ENCODE measurements at regions not wholly inside any gene's neighbourhood (a gene's known extent, or its start where the extent isn't known, plus 50 kb on each side); places are given as distances from the start of the nearest gene placed in this dataset.

- no peak for DNase-seq (ENCODE audit: low spot score)
- in situ Hi-C loops (cut with HindIII; ENCODE audit: low sequenced_read_pairs), result no loop called here
Measured at GRCh38 chr2:22810602-22811001, 574.4 kb upstream of the KLHL29 start.

GRCh38 chr2:22812065-22812680 lies 572.8 kb upstream of the KLHL29 start:
- in situ Hi-C loops (cut with HindIII; ENCODE audit: low sequenced_read_pairs), result no loop called here
- no peak for DNase-seq (ENCODE audit: low spot score)

GRCh38 chr2:22817197-22817596 lies 567.8 kb upstream of the KLHL29 start:
- DNase-seq (ENCODE audit: low spot score), result no peak
- in situ Hi-C loops (cut with HindIII; ENCODE audit: low sequenced_read_pairs), result no loop called here

GRCh38 chr2:22821458-22821857 lies 563.5 kb upstream of the KLHL29 start:
- DNase-seq (ENCODE audit: low spot score), result no peak

GRCh38 chr2:22822835-22823234 lies 562.1 kb upstream of the KLHL29 start:
- in situ Hi-C loops (cut with HindIII; ENCODE audit: low sequenced_read_pairs), result no loop called here
- DNase-seq (ENCODE audit: low spot score), result no peak

More at GRCh38 chr2:22821458-22821857, 563.5 kb upstream of the KLHL29 start:
- in situ Hi-C loops (cut with HindIII; ENCODE audit: low sequenced_read_pairs), result no loop called here

- in situ Hi-C loops (cut with HindIII; ENCODE audit: low sequenced_read_pairs), result no loop called here
Measured at GRCh38 chr2:22824618-22825017, 560.4 kb upstream of the KLHL29 start.

GRCh38 chr2:22826703-22827102 lies 558.3 kb upstream of the KLHL29 start:
- DNase-seq (ENCODE audit: low spot score), result peak; percentile 93
- in situ Hi-C loops (cut with HindIII; ENCODE audit: low sequenced_read_pairs), result no loop called here

More at GRCh38 chr2:22824618-22825017, 560.4 kb upstream of the KLHL29 start:
- no peak for DNase-seq (ENCODE audit: low spot score)

GRCh38 chr2:22829791-22830190 lies 555.2 kb upstream of the KLHL29 start:
- no peak for DNase-seq (ENCODE audit: low spot score)
- in situ Hi-C loops (cut with HindIII; ENCODE audit: low sequenced_read_pairs), result no loop called here

GRCh38 chr2:22832196-22832595 lies 552.8 kb upstream of the KLHL29 start:
- in situ Hi-C loops (cut with HindIII; ENCODE audit: low sequenced_read_pairs), result no loop called here
- DNase-seq (ENCODE audit: low spot score), result no peak

GRCh38 chr2:22838461-22838860 lies 546.5 kb upstream of the KLHL29 start:
- DNase-seq (ENCODE audit: low spot score), result no peak
- in situ Hi-C loops (cut with HindIII; ENCODE audit: low sequenced_read_pairs), result no loop called here

- in situ Hi-C loops (cut with HindIII; ENCODE audit: low sequenced_read_pairs), result no loop called here
- DNase-seq (ENCODE audit: low spot score), result no peak
Measured at GRCh38 chr2:22842205-22842869, 542.6 kb upstream of the KLHL29 start.

GRCh38 chr2:22843919-22844537 lies 541.0 kb upstream of the KLHL29 start:
- no peak for DNase-seq (ENCODE audit: low spot score)
- in situ Hi-C loops (cut with HindIII; ENCODE audit: low sequenced_read_pairs), result no loop called here

GRCh38 chr2:22850310-22850709 lies 534.7 kb upstream of the KLHL29 start:
- in situ Hi-C loops (cut with HindIII; ENCODE audit: low sequenced_read_pairs), result no loop called here
- no peak for DNase-seq (ENCODE audit: low spot score)

- in situ Hi-C loops (cut with HindIII; ENCODE audit: low sequenced_read_pairs), result no loop called here
- DNase-seq (ENCODE audit: low spot score), result no peak
Measured at GRCh38 chr2:22854588-22854987, 530.4 kb upstream of the KLHL29 start.

- in situ Hi-C loops (cut with HindIII; ENCODE audit: low sequenced_read_pairs), result no loop called here
Measured at GRCh38 chr2:22855081-22855480, 529.9 kb upstream of the KLHL29 start.

GRCh38 chr2:22855761-22856184 lies 529.2 kb upstream of the KLHL29 start:
- in situ Hi-C loops (cut with HindIII; ENCODE audit: low sequenced_read_pairs), result no loop called here
- DNase-seq (ENCODE audit: low spot score), result no peak

More at GRCh38 chr2:22855081-22855480, 529.9 kb upstream of the KLHL29 start:
- no peak for DNase-seq (ENCODE audit: low spot score)

GRCh38 chr2:22867973-22868372 lies 517.0 kb upstream of the KLHL29 start:
- DNase-seq (ENCODE audit: low spot score), result peak; percentile 45
- in situ Hi-C loops (cut with HindIII; ENCODE audit: low sequenced_read_pairs), result no loop called here

GRCh38 chr2:22878121-22878520 lies 506.9 kb upstream of the KLHL29 start:
- in situ Hi-C loops (cut with HindIII; ENCODE audit: low sequenced_read_pairs), result no loop called here
- DNase-seq (ENCODE audit: low spot score), result no peak

GRCh38 chr2:22879009-22879863 lies 505.7 kb upstream of the KLHL29 start:
- DNase-seq (ENCODE audit: low spot score), result no peak
- in situ Hi-C loops (cut with HindIII; ENCODE audit: low sequenced_read_pairs), result no loop called here

GRCh38 chr2:22880161-22880560 lies 504.8 kb upstream of the KLHL29 start:
- no peak for DNase-seq (ENCODE audit: low spot score)
- in situ Hi-C loops (cut with HindIII; ENCODE audit: low sequenced_read_pairs), result no loop called here
